Glomerular endothelial cell (primary cell): ENCODE measurements at regions not wholly inside any gene's neighbourhood (a gene's known extent, or its start where the extent isn't known, plus 50 kb on each side); places are given as distances from the start of the nearest gene placed in this dataset.
"Not testable (repeated sequence)": the region's sequence is repeated elsewhere in the genome, so short reads cannot be mapped to it uniquely, and the experiment has no call there.

Experiments used
- DNase-seq: peaks from one replicate; pipeline ENCODE4 v3.0.0-alpha.2; 2011; ENCODE audit warnings: low read depth, low spot score; ENCODE audit errors: extremely low read depth

GRCh38 chr3:105094588-105094987 is 272.1 kb upstream of the ALCAM start:
- DNase-seq: no peak

- no peak for DNase-seq
These were observed 270.6 kb upstream of the ALCAM start for GRCh38 chr3:105096071-105096470.

GRCh38 chr3:105101603-105102002 is 265.1 kb upstream of the ALCAM start:
- no peak for DNase-seq

- DNase-seq: no peak
These were observed 263.6 kb upstream of the ALCAM start for GRCh38 chr3:105103139-105103538.

- DNase-seq: no peak
These were observed 257.9 kb upstream of the ALCAM start for GRCh38 chr3:105108823-105109222.

- DNase-seq: no peak
These were observed 247.8 kb upstream of the ALCAM start for GRCh38 chr3:105118905-105119304.

- no peak for DNase-seq
These were observed 246.8 kb upstream of the ALCAM start for GRCh38 chr3:105119801-105120340.

- no peak for DNase-seq
These were observed 235.8 kb upstream of the ALCAM start for GRCh38 chr3:105130911-105131310.

GRCh38 chr3:105137911-105138310 is 228.8 kb upstream of the ALCAM start:
- no peak for DNase-seq

GRCh38 chr3:105139881-105140560 is 226.7 kb upstream of the ALCAM start:
- DNase-seq: no peak

GRCh38 chr3:105140899-105141367 is 225.8 kb upstream of the ALCAM start:
- DNase-seq: no peak

- DNase-seq: no peak
These were observed 221.9 kb upstream of the ALCAM start for GRCh38 chr3:105144837-105145236.

- no peak for DNase-seq
These were observed 221.2 kb upstream of the ALCAM start for GRCh38 chr3:105145511-105145910.

- DNase-seq: not testable (repeated sequence)
These were observed 217.5 kb upstream of the ALCAM start for GRCh38 chr3:105149197-105149596.

GRCh38 chr3:105152987-105153386 is 213.7 kb upstream of the ALCAM start:
- no peak for DNase-seq

- no peak for DNase-seq
These were observed 212.0 kb upstream of the ALCAM start for GRCh38 chr3:105154692-105155091.

GRCh38 chr3:105157067-105157765 is 209.5 kb upstream of the ALCAM start:
- DNase-seq: no peak

GRCh38 chr3:105157766-105158085 is 209.0 kb upstream of the ALCAM start:
- no peak for DNase-seq

- DNase-seq: no peak
These were observed 208.4 kb upstream of the ALCAM start for GRCh38 chr3:105158286-105158685.

- DNase-seq: no peak
These were observed 204.3 kb upstream of the ALCAM start for GRCh38 chr3:105162448-105162847.

- no peak for DNase-seq
These were observed 199.8 kb upstream of the ALCAM start for GRCh38 chr3:105166893-105167292.

- no peak for DNase-seq
These were observed 196.3 kb upstream of the ALCAM start for GRCh38 chr3:105170423-105170822.
